NT2/D1 (cell line): ENCODE measurements at regions not wholly inside any gene's neighbourhood (a gene's known extent, or its start where the extent isn't known, plus 50 kb on each side); places are given as distances from the start of the nearest gene placed in this dataset.

ENCODE experiments used
- SUZ12 ChIP-seq: IDR thresholded peaks from 2 replicates; pipeline ENCODE4 v1.6.1; 2011; ENCODE audit not compliant: insufficient read length, insufficient read depth; ENCODE audit errors: extremely low read depth
- YY1 ChIP-seq: IDR thresholded peaks from 2 replicates; pipeline ENCODE4 v1.6.1; 2011; ENCODE audit not compliant: insufficient read length, insufficient read depth
- ZNF274 ChIP-seq: IDR thresholded peaks from 2 replicates; pipeline ENCODE4 v1.6.1; 2011; ENCODE audit warnings: mild to moderate bottlenecking, low read depth, low read length

GRCh38 chr5:59988396-59988795 is 94.9 kb upstream of the PDE4D start:
- TF ChIP-seq YY1: no peak
- TF ChIP-seq SUZ12: no peak
- no peak for TF ChIP-seq ZNF274
